ENCODE measurements at regions not wholly inside any gene's neighbourhood (a gene's known extent, or its start where the extent isn't known, plus 50 kb on each side); places are given as distances from the start of the nearest gene placed in this dataset.

DNA sequence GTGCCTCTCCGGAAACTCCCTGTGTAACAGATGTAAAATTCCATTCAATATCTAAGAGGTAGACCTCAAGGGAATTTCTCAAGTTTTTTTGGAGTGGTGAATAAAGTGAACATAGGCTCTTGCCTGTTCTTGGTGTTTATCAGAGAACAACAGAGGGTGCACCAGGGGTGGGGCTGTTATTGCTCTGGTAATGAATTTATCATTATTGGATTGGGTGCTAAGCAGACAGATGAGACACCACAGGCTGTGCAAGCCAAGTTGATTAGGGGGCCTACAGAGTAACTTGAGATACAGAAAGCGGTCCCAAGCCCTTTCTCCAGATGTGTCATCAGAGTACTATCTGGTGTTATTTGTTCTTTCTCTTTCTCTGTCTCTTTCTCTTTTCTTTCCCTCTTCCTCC is 286.3 kb downstream of the OSR1 start:
- TF ChIP-seq, protein P1, sequence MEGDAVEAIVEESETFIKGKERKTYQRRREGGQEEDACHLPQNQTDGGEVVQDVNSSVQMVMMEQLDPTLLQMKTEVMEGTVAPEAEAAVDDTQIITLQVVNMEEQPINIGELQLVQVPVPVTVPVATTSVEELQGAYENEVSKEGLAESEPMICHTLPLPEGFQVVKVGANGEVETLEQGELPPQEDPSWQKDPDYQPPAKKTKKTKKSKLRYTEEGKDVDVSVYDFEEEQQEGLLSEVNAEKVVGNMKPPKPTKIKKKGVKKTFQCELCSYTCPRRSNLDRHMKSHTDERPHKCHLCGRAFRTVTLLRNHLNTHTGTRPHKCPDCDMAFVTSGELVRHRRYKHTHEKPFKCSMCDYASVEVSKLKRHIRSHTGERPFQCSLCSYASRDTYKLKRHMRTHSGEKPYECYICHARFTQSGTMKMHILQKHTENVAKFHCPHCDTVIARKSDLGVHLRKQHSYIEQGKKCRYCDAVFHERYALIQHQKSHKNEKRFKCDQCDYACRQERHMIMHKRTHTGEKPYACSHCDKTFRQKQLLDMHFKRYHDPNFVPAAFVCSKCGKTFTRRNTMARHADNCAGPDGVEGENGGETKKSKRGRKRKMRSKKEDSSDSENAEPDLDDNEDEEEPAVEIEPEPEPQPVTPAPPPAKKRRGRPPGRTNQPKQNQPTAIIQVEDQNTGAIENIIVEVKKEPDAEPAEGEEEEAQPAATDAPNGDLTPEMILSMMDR (IDR thresholded peaks at IDR 0.05; ENCODE audit: low read depth, low read length), result no peak
- no peak for TF ChIP-seq EZH2phosphoT487 (IDR thresholded peaks at IDR 0.05; ENCODE audit: low read depth)
